ENCODE measurements at regions not wholly inside any gene's neighbourhood (a gene's known extent, or its start where the extent isn't known, plus 50 kb on each side); places are given as distances from the start of the nearest gene placed in this dataset.

- TF ChIP-seq, protein P1, sequence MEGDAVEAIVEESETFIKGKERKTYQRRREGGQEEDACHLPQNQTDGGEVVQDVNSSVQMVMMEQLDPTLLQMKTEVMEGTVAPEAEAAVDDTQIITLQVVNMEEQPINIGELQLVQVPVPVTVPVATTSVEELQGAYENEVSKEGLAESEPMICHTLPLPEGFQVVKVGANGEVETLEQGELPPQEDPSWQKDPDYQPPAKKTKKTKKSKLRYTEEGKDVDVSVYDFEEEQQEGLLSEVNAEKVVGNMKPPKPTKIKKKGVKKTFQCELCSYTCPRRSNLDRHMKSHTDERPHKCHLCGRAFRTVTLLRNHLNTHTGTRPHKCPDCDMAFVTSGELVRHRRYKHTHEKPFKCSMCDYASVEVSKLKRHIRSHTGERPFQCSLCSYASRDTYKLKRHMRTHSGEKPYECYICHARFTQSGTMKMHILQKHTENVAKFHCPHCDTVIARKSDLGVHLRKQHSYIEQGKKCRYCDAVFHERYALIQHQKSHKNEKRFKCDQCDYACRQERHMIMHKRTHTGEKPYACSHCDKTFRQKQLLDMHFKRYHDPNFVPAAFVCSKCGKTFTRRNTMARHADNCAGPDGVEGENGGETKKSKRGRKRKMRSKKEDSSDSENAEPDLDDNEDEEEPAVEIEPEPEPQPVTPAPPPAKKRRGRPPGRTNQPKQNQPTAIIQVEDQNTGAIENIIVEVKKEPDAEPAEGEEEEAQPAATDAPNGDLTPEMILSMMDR (conservative IDR thresholded peaks at IDR 0.05; ENCODE audit: low read depth, low read length), result no peak
- TF ChIP-seq EZH2 (IDR thresholded peaks at IDR 0.05; ENCODE audit: borderline replicate concordance, low read depth, low read length, poor library complexity, severe bottlenecking), result no peak
Observed at GRCh38 chr12:58977476-58977875, 57.2 kb upstream of the LRIG3 start.
